ENCODE measurements at regions not wholly inside any gene's neighbourhood (a gene's known extent, or its start where the extent isn't known, plus 50 kb on each side); places are given as distances from the start of the nearest gene placed in this dataset.

GRCh38 chr2:200208041-200208440 lies 98.5 kb upstream of the SPATS2L start:
- no peaks in the 10 kb centered on the region for H3K27me3 ChIP-seq
- no peak for DNase-seq
- 64 to 65% (median 65%) methylated on average over 3 of the region's 3 CpGs for WGBS, 3 donors

DNA sequence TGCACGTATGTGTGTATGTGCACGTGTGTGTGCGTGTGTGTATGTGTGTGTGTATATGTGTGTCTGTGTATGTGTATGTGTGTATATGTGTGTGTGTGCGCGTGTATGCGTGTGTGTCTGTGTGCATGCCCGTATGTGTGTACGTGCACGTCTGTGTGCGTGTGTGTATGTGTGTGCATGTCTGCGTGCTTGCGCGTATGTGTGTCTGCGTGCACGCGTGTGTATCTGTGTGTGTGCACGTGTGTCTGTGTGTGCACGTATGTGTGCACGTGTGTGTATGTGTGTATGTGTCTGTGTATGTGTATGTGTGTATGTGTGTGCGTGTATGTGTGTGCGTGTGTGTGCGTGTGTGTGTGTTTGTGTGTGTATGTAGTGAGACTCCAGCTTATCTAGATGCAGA lies 97.5 kb upstream of the SPATS2L start:
- 86 to 89% (median 89%) methylated on average over 22 of the region's 22 CpGs for WGBS, 3 donors
- no peak for DNase-seq
- no peaks in the 10 kb centered on the region for H3K9me3 ChIP-seq
- H3K4me1 ChIP-seq (ENCODE audit: insufficient read depth) = no peaks in the 10 kb centered on the region
- no peaks in the 10 kb centered on the region for H3K27me3 ChIP-seq
- intact Hi-C loops (cut with DNase I) = no loop called here
- no peak overlapping the region for H3K27ac ChIP-seq
- H3K36me3 ChIP-seq = no peaks in the 10 kb centered on the region
- no peak for TF ChIP-seq CTCF (IDR thresholded peaks at IDR 0.05)
- no peak for TF ChIP-seq EP300 (IDR thresholded peaks at IDR 0.05)
- TF ChIP-seq POLR2A (IDR thresholded peaks at IDR 0.05) = no peak
- no peak overlapping the region for H3K4me3 ChIP-seq

More at GRCh38 chr2:200208041-200208440, 98.5 kb upstream of the SPATS2L start:
- Histone ChIP-seq H3K9me3 (no peaks in the 10 kb centered on the region), H3K4me1 (ENCODE audit: insufficient read depth) (no peaks in the 10 kb centered on the region), H3K4me3 (no peak overlapping the region), H3K36me3 (no peaks in the 10 kb centered on the region), H3K27ac (no peak overlapping the region)
- intact Hi-C loops (cut with DNase I) = no loop called here
- TF ChIP-seq POLR2A (IDR thresholded peaks at IDR 0.05) (no peak), EP300 (IDR thresholded peaks at IDR 0.05) (no peak), CTCF (IDR thresholded peaks at IDR 0.05) (no peak)

- no peak overlapping the region for H3K4me3 ChIP-seq
- WGBS, 3 donors = 46 to 63% (median 55%) methylated on average over 5 of the region's 5 CpGs
- no peaks in the 10 kb centered on the region for H3K4me1 ChIP-seq (ENCODE audit: insufficient read depth)
- no peaks in the 10 kb centered on the region for H3K9me3 ChIP-seq
- DNase-seq = no peak
- no peak overlapping the region for H3K27ac ChIP-seq
- TF ChIP-seq POLR2A (IDR thresholded peaks at IDR 0.05) (no peak), CTCF (IDR thresholded peaks at IDR 0.05) (no peak), EP300 (IDR thresholded peaks at IDR 0.05) (no peak)
- no peaks in the 10 kb centered on the region for H3K36me3 ChIP-seq
- H3K27me3 ChIP-seq = no peaks in the 10 kb centered on the region
- intact Hi-C loops (cut with DNase I) = no loop called here
These were observed 94.8 kb upstream of the SPATS2L start for GRCh38 chr2:200211643-200212042.

DNA sequence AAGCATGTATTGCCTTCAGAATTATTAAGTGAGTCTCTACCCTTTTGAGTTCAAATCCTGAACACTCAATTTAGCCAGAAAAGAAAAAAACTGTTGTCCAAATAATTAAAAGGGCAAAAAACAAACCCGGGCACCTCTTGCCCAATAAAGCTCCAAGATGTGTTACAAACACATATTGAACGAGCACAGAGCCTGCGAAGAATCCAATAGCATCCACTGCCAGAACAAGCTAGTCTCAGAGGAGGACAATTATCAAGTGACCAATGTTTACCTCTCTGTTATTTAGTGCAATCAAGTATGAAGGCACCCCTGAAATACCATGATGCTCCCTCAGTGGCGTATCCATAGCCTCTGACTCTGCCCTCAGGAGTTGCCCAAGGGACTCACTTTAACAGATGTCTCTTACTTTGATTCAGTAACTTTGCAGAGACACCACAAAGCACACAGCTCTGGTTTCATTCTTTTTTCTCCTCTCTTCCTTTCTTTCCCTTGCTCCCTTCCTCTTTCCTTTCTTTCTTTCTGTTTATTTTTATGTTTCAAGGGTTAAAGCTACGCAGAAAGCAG lies 93.5 kb upstream of the SPATS2L start:
- Histone ChIP-seq H3K36me3 (no peaks in the 10 kb centered on the region), H3K27ac (no peak overlapping the region), H3K27me3 (no peaks in the 10 kb centered on the region), H3K9me3 (no peaks in the 10 kb centered on the region), H3K4me3 (no peak overlapping the region), H3K4me1 (ENCODE audit: insufficient read depth) (no peaks in the 10 kb centered on the region)
- WGBS, 3 donors = 94 to 97% (median 94%) methylated on average over 5 of the region's 5 CpGs
- TF ChIP-seq CTCF (IDR thresholded peaks at IDR 0.05) = no peak
- TF ChIP-seq POLR2A (IDR thresholded peaks at IDR 0.05) = no peak
- no peak for TF ChIP-seq EP300 (IDR thresholded peaks at IDR 0.05)
- intact Hi-C loops (cut with DNase I) = no loop called here
- DNase-seq = no peak
